ENCODE measurements at regions not wholly inside any gene's neighbourhood (a gene's known extent, or its start where the extent isn't known, plus 50 kb on each side); places are given as distances from the start of the nearest gene placed in this dataset.

- no peak for TF ChIP-seq CTCF (IDR thresholded peaks at IDR 0.05)
- no peak for TF ChIP-seq POLR2AphosphoS5 (IDR thresholded peaks at IDR 0.05)
These were observed 120.0 kb upstream of the GOT2 start for GRCh38 chr16:58853854-58854791.

All from prostate gland (tissue), 2 donors.